Left lung (tissue), 4 donors: ENCODE measurements at regions not wholly inside any gene's neighbourhood (a gene's known extent, or its start where the extent isn't known, plus 50 kb on each side); places are given as distances from the start of the nearest gene placed in this dataset.

ENCODE experiments used
- ATAC-seq: fragments of 200-7000 bp; cut with Tn5 transposase; one replicate; pipeline ENCODE4 v1.9.1; 2020; ENCODE audit warnings: moderate library complexity
- DNase-seq, 4 donors: peaks; one replicate each; pipeline ENCODE4 v3.0.0-alpha.2; 2013 to 2020
- H3K27ac ChIP-seq, 2 donors: fragments of 200-600 bp; sonication (generic) in 1 of 2; one replicate each; pipeline versions ENCODE4 v1.5.0 to v1.8.0; 2020 to 2021
- H3K27me3 ChIP-seq, 2 donors: fragments of 200-600 bp; sonication (generic) in 1 of 2; one replicate each; pipeline versions ENCODE4 v1.5.0 to v1.8.0; 2020 to 2021
- H3K36me3 ChIP-seq, 2 donors: fragments of 200-600 bp; sonication (generic) in 1 of 2; one replicate each; pipeline versions ENCODE4 v1.5.0 to v1.8.0; 2020 to 2021
- H3K4me1 ChIP-seq, 2 donors: fragments of 200-600 bp; one replicate each; pipeline ENCODE4 v1.8.0; 2021
- H3K4me3 ChIP-seq, 2 donors: fragments of 200-600 bp; sonication (generic) in 1 of 2; one replicate each; pipeline versions ENCODE4 v1.5.0 to v1.8.0; 2020 to 2021; ENCODE audit warnings: mild to moderate bottlenecking in 1 of 2
- H3K9me3 ChIP-seq, 2 donors: fragments of 200-600 bp; sonication (generic) in 1 of 2; one replicate each; pipeline versions ENCODE4 v1.5.0 to v1.8.0; 2020 to 2021
- intact Hi-C, 2 donors: fragments of 100-400 bp; cut with DNase I; formaldehyde crosslinking; loops; one replicate each; pipeline versions ENCODE4 v1.11.2 to v1.14.2; 2022
- TF ChIP-seq, protein P1 (sequence below), 2 donors: fragments of 200-600 bp; sonication (generic) in 1 of 2; IDR thresholded peaks; one replicate each; pipeline versions ENCODE4 v1.5.0 to v1.8.0; 2021; ENCODE audit warnings: antibody characterized with exemption in 2 of 2
- donor health status: DM: no; HTN: yes; CAD: no.
- donor health status: DM: no; HTN: no; CAD: no.

GRCh38 chr2:109680523-109681297 lies 66.5 kb downstream of the SOWAHC start:
- H3K4me1 ChIP-seq: peaks cover 0 to 40% of the 10 kb centered on the region in 2 donors
- TF ChIP-seq, protein P1, sequence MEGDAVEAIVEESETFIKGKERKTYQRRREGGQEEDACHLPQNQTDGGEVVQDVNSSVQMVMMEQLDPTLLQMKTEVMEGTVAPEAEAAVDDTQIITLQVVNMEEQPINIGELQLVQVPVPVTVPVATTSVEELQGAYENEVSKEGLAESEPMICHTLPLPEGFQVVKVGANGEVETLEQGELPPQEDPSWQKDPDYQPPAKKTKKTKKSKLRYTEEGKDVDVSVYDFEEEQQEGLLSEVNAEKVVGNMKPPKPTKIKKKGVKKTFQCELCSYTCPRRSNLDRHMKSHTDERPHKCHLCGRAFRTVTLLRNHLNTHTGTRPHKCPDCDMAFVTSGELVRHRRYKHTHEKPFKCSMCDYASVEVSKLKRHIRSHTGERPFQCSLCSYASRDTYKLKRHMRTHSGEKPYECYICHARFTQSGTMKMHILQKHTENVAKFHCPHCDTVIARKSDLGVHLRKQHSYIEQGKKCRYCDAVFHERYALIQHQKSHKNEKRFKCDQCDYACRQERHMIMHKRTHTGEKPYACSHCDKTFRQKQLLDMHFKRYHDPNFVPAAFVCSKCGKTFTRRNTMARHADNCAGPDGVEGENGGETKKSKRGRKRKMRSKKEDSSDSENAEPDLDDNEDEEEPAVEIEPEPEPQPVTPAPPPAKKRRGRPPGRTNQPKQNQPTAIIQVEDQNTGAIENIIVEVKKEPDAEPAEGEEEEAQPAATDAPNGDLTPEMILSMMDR (IDR thresholded peaks at IDR 0.05): no peak
- H3K9me3 ChIP-seq: no peaks in the 10 kb centered on the region
- H3K27ac ChIP-seq: peak overlapping the region in 1 of 2 donors; percentile 34
- ATAC-seq (no peak), DNase-seq (no peak)
- H3K27me3 ChIP-seq: no peaks in the 10 kb centered on the region
- H3K36me3 ChIP-seq: no peaks in the 10 kb centered on the region
- intact Hi-C loops: no loop called here
- no peak overlapping the region for H3K4me3 ChIP-seq

DNA sequence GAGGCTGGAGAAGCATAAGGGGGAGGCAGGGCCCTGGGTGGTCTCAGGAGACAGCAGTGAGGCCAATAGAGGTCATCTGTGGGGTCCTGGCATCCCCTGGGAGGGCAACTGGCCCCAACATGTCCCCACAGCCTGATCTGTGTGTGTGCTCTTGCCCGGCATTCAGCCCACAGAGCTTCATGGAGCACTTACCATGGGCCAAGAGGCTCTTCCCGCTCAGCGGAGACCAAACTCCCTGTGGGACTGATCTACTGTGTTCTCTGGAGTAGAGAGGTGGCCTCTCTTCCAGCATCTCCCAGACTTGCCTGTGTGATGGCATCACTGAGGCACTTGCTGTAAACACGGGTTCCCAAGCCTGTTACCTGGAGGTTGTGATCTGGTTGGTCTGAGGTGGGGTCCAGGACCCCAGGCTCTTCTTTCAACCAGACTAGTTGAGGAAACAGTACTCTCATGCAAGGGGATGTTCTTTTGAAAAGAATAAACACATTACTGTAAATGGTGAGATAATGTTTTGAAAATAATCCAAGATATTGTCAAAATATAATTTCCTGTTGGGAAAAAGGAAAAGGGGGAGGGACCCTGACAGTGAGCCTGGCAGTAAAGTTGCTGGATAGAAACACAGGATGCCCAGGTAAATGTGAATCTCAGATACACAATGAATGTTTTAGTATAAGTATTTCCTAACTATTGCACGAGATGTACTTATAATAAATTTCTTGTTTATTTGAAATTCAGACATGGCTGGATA lies 67.6 kb downstream of the SOWAHC start:
- TF ChIP-seq, protein P1 (IDR thresholded peaks at IDR 0.05): no peak
- H3K36me3 ChIP-seq: no peaks in the 10 kb centered on the region
- H3K27ac ChIP-seq: peak overlapping the region in 1 of 2 donors; percentile 34
- intact Hi-C loops: no loop called here
- no peaks in the 10 kb centered on the region for H3K27me3 ChIP-seq
- DNase-seq (no peak), ATAC-seq (no peak)
- H3K9me3 ChIP-seq: no peaks in the 10 kb centered on the region
- H3K4me3 ChIP-seq: no peak overlapping the region
- H3K4me1 ChIP-seq: peaks cover 0 to 32% of the 10 kb centered on the region in 2 donors

DNA sequence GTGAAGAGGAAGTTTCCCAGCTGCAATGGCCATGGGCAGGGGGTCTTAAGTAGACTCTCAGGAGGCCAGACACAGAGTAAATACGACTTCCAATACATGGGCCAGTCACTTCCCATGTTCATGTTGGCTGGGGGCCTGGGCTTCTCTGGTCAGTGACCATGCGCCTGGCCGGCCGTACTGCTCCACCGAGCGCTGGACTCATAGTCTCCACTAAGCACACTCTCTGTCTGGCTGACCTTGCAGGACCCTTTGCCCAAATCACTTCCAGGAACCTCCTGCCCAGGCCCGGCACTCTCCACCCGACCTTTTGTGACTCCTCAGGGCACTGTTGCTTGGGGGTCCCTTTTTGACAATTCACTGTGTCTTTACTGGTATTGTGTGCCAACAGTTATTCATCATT lies 69.3 kb downstream of the SOWAHC start:
- DNase-seq (no peak), ATAC-seq (no peak)
- intact Hi-C loops: no loop called here

DNA sequence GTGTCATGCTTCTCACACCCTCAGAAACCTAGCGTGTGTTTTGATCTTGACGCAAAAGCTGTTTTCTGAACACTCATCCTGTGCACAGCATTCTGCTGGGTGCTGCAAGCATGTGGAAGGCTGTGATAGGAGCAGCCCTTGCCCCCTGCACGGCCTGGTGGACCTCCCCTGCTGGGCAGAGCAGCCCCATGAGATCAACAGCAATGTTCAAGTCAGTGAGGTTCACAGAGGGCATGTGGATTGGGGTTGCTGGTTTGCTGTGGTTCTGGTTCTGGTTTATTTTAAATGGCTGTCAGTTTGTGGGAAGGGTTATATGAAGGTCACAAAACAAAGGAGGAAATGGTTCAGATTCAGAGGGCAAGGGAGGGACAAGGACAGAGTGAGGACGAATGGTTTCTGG lies 71.3 kb downstream of the SOWAHC start:
- H3K4me1 ChIP-seq: peaks cover 0 to 6% of the 10 kb centered on the region in 2 donors
- H3K27ac ChIP-seq: no peak overlapping the region
- intact Hi-C loops: no loop called here
- H3K36me3 ChIP-seq: no peaks in the 10 kb centered on the region
- no peaks in the 10 kb centered on the region for H3K9me3 ChIP-seq
- no peak for DNase-seq
- H3K27me3 ChIP-seq: no peaks in the 10 kb centered on the region
- TF ChIP-seq, protein P1 (IDR thresholded peaks at IDR 0.05): no peak
- no peak overlapping the region for H3K4me3 ChIP-seq
- no peak for ATAC-seq

More for the DNA sequence above, 69.3 kb downstream of the SOWAHC start:
- H3K4me1 ChIP-seq: peaks cover 0 to 19% of the 10 kb centered on the region in 2 donors
- no peak overlapping the region for H3K4me3 ChIP-seq
- H3K27me3 ChIP-seq: no peaks in the 10 kb centered on the region
- no peaks in the 10 kb centered on the region for H3K9me3 ChIP-seq
- H3K27ac ChIP-seq: no peak overlapping the region
- no peaks in the 10 kb centered on the region for H3K36me3 ChIP-seq
- TF ChIP-seq, protein P1 (IDR thresholded peaks at IDR 0.05): no peak

- DNase-seq: no peak
- no peaks in the 10 kb centered on the region for H3K9me3 ChIP-seq
- TF ChIP-seq, protein P1 (IDR thresholded peaks at IDR 0.05): no peak
These were observed 72.8 kb downstream of the SOWAHC start for GRCh38 chr2:109686921-109687320.

More at GRCh38 chr2:109686921-109687320, 72.8 kb downstream of the SOWAHC start:
- ATAC-seq: no peak
- intact Hi-C loops: no loop called here
- H3K36me3 ChIP-seq: no peaks in the 10 kb centered on the region
- no peaks in the 10 kb centered on the region for H3K27me3 ChIP-seq
- peaks cover 9 to 13% of the 10 kb centered on the region in 2 donors for H3K4me1 ChIP-seq
- H3K4me3 ChIP-seq: no peak overlapping the region
- H3K27ac ChIP-seq: no peak overlapping the region
